Fibroblast of skin of left quadriceps (primary cell): ENCODE measurements at regions not wholly inside any gene's neighbourhood (a gene's known extent, or its start where the extent isn't known, plus 50 kb on each side); places are given as distances from the start of the nearest gene placed in this dataset.
"Not testable (repeated sequence)": the region's sequence is repeated elsewhere in the genome, so short reads cannot be mapped to it uniquely, and the experiment has no call there.

Experiments used
- DNase-seq, 2 experiments: peaks; one replicate each; pipeline ENCODE4 v3.0.0-alpha.2; 2013; ENCODE audit warnings: low read depth in 2 of 2

DNA sequence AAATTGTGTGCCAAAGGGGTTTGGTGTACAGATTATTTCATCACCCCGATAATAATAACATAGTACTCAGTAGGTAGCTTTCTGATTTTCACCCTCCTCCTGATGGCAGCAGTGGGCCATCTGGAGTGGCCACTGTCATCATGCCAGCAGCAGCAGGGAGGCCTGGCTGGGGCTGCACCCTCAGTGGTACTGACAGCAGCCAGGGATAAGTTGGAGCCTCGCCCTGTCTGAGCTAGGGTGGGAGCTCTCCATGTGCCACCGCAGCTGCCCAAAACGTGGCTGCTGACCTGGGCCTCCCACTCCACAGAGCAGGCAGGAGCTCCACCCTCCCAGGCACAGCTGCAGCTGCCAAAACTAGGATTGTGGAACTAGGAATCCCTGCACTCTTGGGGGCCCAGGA lies 700.8 kb upstream of the KCND2 start:
- no peak for DNase-seq

GRCh38 chr7:119572541-119572940 lies 700.4 kb upstream of the KCND2 start:
- DNase-seq: no peak

DNA sequence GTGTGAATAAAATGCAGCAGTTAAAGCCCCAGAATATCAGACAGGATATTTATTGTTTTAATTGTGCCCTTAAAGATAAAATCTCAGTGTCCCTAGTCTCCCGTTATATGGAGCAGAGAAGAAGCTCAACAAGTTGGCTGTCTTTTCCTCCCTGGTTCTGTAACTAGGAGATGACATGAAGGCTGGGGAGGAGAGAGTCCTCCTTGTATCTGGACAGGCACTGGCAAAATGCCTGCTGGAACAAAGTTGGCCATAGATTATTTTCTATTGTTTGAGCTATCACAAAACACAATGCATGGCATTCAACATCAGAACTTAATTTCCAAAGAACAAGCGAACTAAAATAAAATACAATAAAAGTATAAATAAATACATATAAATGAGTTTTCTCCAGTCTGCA lies 694.9 kb upstream of the KCND2 start:
- no peak for DNase-seq

DNA sequence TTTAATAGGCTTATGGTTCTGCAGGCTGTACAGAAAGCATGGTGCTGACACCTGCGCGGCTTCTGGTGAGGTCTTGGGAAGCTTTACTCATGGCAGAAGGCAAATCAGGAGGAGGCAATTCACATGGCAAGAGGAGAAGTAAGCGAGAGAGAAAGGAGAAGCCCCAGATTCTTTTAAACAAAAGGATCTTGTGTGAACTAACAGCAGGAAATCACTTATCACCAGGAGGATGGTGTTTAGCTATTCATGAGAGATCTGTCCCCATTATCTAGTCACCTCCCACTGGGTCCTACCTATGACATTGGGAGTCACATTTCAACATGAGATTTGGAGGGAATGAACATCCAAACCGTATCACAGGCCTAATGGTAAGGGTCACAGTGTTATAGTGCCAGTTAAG lies 678.0 kb upstream of the KCND2 start:
- no peak for DNase-seq

DNA sequence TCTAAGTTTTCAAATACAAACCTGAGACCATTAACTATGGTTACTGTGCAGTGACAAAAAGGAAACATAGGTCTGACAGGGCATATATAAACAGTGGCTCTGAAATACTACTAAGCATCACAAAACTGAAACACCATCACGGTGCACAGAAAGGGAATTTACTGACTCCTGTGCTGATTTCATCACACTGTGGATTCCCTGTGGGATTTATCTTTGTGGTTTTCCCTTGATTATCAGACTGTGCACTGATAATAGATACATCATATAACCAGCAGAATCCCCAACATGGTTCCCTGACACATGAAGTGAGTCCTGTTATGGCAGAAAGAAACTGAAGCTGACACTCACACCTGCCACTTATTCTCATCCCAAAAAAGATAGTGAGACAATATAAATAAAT lies 676.3 kb upstream of the KCND2 start:
- DNase-seq: no peak

DNA sequence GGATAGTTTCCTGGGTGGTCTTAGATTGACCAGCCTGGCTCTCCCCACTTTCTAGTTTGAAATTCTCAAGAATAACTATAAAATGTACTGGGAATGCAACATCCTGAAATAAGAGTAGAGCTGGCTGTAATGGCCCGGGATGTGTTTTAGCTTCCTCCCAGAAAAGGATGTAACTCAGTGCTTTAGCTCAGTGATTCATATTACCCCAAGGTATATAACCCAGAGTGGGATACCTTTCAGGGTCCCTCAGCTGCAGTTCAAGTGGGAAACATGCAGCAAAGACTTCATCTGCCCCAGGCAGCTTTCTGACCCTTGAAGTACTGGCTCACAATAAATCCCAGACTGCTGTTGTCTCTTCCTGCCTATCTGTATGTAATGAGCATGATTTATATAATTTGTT lies 666.7 kb upstream of the KCND2 start:
- DNase-seq: no peak

GRCh38 chr7:119620769-119621168 lies 652.2 kb upstream of the KCND2 start:
- no peak for DNase-seq

DNA sequence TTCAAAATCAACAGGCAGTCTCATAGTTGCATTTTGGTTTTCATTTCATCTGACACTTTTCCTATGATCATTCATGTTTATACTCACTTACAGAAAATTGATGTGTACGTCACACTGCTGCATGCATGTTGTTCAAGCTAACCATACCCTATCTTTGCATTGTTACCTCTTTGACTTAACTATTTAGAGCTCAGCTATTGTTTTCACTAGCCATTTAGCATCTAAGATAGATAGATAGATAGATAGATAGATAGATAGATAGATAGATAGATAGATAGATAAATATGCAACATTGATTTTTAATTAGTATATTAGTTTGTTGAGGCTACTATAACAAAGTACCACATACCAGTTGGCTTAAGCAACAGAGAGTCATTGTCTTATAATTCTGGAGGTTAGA lies 649.5 kb upstream of the KCND2 start:
- DNase-seq: no peak

DNA sequence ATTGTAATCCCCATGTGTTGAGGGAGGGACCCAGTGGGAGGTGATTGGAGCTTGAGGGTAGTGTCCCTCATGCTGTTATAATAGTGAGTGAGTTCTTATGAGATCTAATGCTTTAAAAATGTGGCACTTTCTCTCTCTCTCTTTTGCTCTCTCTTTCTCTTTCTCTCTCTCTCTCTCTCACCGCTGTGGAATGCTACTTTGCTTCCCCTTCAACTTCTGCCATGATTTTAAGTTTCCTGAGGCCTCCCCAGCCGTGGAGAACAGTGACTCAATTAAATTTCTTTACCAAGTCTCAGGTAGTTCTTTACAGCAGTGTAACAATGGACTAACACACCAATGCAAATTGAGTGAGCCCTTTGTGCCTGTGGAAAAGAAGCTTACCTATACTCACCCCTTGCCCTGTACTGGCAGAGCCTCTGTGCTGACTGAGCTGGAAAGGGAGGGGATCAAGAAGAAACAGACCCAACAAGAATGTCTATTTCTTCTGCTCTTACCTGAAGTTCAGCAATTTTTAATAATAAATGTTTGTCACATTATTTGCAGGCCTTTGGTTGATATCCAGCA lies 642.5 kb upstream of the KCND2 start:
- no peak for DNase-seq

DNA sequence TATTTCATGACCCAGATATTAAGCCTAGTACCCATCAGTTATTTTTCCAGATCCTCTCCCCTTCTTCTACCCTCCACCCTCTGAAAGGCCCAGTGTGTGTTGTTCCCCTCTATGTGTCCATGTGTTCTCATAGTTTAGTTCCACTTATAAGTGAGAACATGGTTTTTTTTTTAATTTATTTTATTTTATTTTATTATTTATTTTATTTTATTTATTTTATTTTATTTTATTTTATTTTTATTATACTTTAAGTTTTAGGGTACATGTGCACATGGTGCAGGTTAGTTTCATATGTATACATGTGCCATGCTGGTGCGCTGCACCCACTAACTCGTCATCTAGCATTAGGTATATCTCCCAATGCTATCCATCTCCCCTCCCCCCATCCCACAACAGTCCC lies 639.2 kb upstream of the KCND2 start:
- not testable (repeated sequence) for DNase-seq

DNA sequence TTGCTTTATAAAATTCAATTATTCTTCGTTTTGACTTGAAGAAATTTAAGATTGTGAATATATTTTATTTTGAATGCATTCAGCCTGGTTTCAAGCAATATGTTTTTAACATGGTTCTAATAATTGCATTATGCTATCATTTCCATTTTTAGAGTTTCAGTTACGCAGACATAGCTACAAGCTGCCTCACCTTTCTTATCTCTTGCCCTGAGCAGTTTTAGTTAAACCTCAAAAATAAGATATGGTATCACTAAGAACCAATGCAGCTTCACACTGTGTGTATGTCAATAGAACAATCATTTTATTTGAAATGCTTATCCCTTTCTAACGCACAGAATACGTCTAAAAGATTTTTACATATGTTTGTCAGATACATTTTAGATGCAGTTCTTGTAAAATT lies 632.6 kb upstream of the KCND2 start:
- no peak for DNase-seq

- DNase-seq: no peak
These were observed 632.1 kb upstream of the KCND2 start for GRCh38 chr7:119640861-119641260.

DNA sequence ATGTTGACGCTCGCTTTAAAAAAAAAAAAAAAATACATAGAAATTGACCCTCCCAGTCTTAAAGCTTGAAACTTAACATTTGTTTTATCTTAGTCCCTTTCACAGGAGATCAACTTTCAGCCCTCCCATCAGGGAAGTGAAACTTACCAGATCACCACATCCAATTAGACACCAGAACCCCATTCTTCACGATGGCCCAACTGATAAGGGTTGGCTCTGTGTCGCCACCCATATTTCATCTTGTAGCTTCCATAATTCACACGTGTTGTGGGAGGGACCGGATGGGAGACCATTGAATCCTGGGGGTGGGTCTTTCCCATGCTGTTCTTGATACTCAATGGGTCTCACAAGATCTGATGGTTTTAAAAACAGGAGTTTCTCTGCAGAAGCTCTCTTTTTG lies 629.4 kb upstream of the KCND2 start:
- DNase-seq: no peak

DNA sequence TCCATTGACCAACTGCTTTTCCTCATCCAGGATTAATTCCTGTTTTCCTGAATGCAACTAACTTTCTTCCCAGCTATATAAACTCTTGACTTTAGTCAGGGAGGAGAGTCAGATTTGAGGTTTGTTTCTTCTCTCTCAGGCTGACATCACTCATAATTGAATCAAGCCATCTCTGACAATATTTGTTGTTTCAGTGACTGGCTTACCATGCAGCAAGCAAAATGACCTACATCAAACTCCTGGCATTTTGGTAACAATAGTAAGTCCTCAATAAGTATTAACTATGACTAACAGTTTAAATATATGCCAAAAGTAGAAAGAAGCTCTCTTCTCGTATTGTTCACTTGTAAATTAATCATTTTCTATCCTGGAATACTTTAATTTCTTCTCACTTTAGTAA lies 625.7 kb upstream of the KCND2 start:
- no peak for DNase-seq

- not testable (repeated sequence) for DNase-seq
These were observed 624.2 kb upstream of the KCND2 start for GRCh38 chr7:119648752-119649151.

DNA sequence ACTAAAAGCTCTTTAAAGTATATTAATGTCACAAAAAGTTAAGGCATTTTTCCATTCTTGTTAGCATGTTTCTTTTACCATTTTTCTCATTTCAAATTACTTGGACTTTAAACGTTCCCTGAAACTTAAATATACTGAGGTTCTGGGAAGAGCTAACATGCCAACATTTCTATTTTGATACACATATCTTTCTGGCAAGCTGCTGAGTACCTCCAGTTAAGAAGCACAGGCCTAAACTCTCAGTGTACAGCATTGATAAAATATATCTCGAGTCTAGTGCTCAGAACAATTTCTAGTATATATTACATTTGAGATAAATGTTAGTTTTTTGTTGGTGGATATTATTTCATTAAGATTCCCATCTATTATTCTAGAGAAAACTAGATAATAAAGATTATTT lies 612.9 kb upstream of the KCND2 start:
- DNase-seq: no peak

- DNase-seq: peak; percentile 72 to 76
These were observed 608.4 kb upstream of the KCND2 start for GRCh38 chr7:119664601-119665000.

DNA sequence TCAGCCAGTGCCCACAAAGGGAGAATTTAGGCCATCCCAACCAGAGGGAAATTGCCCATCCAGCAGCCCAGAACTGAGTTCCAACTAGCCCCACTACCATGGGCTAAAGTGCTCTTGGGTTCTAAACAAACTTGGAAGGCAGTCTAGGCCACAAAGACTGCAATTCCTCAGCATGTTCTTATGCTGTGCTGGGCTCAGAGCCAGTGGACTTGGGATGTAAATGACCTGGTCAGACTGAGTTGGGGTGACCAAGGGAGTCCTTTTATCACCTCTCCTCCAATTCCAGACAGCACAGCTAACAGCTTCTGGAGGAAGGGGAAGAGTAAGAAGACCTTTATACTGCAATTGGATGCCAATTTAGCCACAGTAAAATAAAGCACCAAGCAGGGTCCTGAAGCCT lies 607.2 kb upstream of the KCND2 start:
- DNase-seq: no peak

DNA sequence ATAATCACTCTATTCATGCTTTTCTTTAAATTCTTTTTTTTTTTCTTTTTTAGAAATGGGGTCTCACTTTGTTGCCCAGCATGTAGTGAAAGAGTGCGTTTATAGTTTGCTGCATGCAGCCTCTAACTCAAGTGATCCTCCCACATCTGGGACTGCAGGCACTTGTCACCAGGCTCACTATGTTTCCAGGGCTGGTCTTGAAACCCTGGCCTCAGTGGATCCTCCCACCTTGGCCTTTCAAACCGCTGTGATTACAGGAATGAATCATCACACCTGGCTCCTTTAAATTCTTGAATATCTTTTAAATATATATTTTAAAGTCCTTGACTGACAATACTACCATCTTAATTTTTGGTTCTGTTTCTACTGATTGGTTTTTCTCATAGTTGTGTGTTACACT lies 591.6 kb upstream of the KCND2 start:
- DNase-seq: no peak

- no peak for DNase-seq
These were observed 588.2 kb upstream of the KCND2 start for GRCh38 chr7:119684763-119685162.

- no peak for DNase-seq
These were observed 587.1 kb upstream of the KCND2 start for GRCh38 chr7:119685906-119686305.

DNA sequence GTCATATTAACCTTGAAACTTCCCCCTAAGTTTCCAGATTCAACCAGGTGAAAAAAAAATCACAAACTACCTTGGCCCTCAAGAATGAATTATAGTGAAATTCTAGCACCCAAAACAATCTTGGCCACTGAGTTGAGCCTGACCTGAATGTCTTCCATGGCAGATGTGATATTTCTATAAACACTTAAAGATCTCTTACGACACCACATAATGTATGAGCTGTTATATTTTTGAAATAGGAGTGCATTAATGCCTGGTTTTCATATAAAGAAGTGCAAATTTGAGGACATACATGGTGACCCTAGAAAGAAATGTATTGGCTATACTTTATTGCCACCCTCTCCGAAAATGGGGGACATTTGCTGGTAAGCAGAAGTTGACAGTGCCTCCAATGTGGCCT lies 584.1 kb upstream of the KCND2 start:
- no peak for DNase-seq

DNA sequence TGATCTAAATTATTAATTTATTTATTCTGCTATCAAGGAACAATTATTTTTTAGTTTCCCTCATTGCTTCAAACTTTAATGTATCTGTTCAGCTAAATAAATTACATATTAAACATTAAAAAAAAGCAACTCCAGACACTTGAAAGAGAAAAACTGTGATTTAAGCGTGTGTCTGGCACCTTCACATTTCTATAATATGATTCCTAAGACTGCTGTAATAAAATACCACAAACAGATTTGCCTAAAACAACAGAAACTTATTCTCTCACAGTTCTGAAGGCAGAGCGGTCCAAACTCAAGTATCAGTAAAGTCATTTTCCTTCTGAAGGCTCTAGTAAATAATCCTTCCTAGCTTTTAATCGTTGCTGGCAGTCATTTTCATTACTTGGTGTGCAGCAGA lies 580.4 kb upstream of the KCND2 start:
- DNase-seq: no peak

DNA sequence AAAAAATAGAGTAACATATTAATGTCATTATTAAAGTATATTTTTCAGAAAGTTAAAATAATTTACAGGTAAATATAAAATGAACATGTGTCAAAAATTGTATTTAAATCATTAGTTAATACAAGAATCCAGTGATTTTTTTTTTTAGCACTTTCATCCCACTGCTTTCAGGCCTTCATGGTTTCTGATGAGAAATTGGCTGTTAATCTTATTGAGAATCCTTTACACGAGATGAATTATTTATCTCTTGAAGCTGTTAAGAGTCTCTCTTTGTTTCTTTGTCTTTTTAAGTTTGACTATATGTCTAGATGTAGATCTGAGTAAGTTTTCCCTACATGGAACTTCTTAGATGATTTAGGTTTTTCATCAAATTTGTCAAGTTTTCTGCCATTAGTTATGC lies 578.5 kb upstream of the KCND2 start:
- no peak for DNase-seq

- DNase-seq: no peak
These were observed 576.6 kb upstream of the KCND2 start for GRCh38 chr7:119696336-119696735.
